ENCODE measurements at regions not wholly inside any gene's neighbourhood (a gene's known extent, or its start where the extent isn't known, plus 50 kb on each side); places are given as distances from the start of the nearest gene placed in this dataset.

GRCh38 chr5:67338421-67338820 lies 141.8 kb upstream of the CD180 start:
- DNase-seq (ENCODE audit: low read depth in 2 of 2) = no peak

GRCh38 chr5:67337751-67338150 lies 141.2 kb upstream of the CD180 start:
- no peak for DNase-seq (ENCODE audit: low read depth in 2 of 2)

- DNase-seq (ENCODE audit: low read depth in 2 of 2) = no peak
Observed at GRCh38 chr5:67335426-67335825, 138.8 kb upstream of the CD180 start.

GRCh38 chr5:67334373-67334772 lies 137.8 kb upstream of the CD180 start:
- no peak for DNase-seq (ENCODE audit: low read depth in 2 of 2)

GRCh38 chr5:67333171-67333570 lies 136.6 kb upstream of the CD180 start:
- no peak for DNase-seq (ENCODE audit: low read depth in 2 of 2)

GRCh38 chr5:67331296-67331925 lies 134.8 kb upstream of the CD180 start:
- DNase-seq (ENCODE audit: low read depth in 2 of 2) = no peak

- no peak for DNase-seq (ENCODE audit: low read depth in 2 of 2)
Observed at GRCh38 chr5:67319935-67320725, 123.5 kb upstream of the CD180 start.

- no peak for DNase-seq (ENCODE audit: low read depth in 2 of 2)
Observed at GRCh38 chr5:67318746-67319145, 122.1 kb upstream of the CD180 start.

- no peak for DNase-seq (ENCODE audit: low read depth in 2 of 2)
Observed at GRCh38 chr5:67317603-67318002, 121.0 kb upstream of the CD180 start.

- no peak for DNase-seq (ENCODE audit: low read depth in 2 of 2)
Observed at GRCh38 chr5:67316695-67317094, 120.1 kb upstream of the CD180 start.

- DNase-seq (ENCODE audit: low read depth in 2 of 2) = no peak
Observed at GRCh38 chr5:67315082-67315989, 118.7 kb upstream of the CD180 start.

- no peak for DNase-seq (ENCODE audit: low read depth in 2 of 2)
Observed at GRCh38 chr5:67311701-67312100, 115.1 kb upstream of the CD180 start.

GRCh38 chr5:67311208-67311607 lies 114.6 kb upstream of the CD180 start:
- no peak for DNase-seq (ENCODE audit: low read depth in 2 of 2)

- DNase-seq (ENCODE audit: low read depth in 2 of 2) = no peak
Observed at GRCh38 chr5:67310740-67311139, 114.1 kb upstream of the CD180 start.

GRCh38 chr5:67310169-67310568 lies 113.6 kb upstream of the CD180 start:
- DNase-seq (ENCODE audit: low read depth in 2 of 2) = no peak

- DNase-seq (ENCODE audit: low read depth in 2 of 2) = no peak
Observed at GRCh38 chr5:67308988-67309688, 112.5 kb upstream of the CD180 start.

- no peak for DNase-seq (ENCODE audit: low read depth in 2 of 2)
Observed at GRCh38 chr5:67306965-67307607, 110.5 kb upstream of the CD180 start.

- no peak for DNase-seq (ENCODE audit: low read depth in 2 of 2)
Observed at GRCh38 chr5:67305913-67306710, 109.5 kb upstream of the CD180 start.

- DNase-seq (ENCODE audit: low read depth in 2 of 2) = no peak
Observed at GRCh38 chr5:67305401-67305800, 108.8 kb upstream of the CD180 start.

GRCh38 chr5:67303356-67303755 lies 106.8 kb upstream of the CD180 start:
- no peak for DNase-seq (ENCODE audit: low read depth in 2 of 2)
